ENCODE measurements at regions not wholly inside any gene's neighbourhood (a gene's known extent, or its start where the extent isn't known, plus 50 kb on each side); places are given as distances from the start of the nearest gene placed in this dataset.

- no peak for TF ChIP-seq CTCF (conservative IDR thresholded peaks at IDR 0.05; ENCODE audit: low read length)
- no peak for TF ChIP-seq EZH2phosphoT487 (IDR thresholded peaks at IDR 0.05; ENCODE audit: borderline replicate concordance)
- Histone ChIP-seq H3K79me2 (ENCODE audit: insufficient read depth, low read length) (no peaks in the 10 kb centered on the region), H3K9me2 (replicated peaks; ENCODE audit: low read depth, low read length) (no peaks in the 10 kb centered on the region)
Measured at GRCh38 chr4:59834943-59835342, 1365.2 kb upstream of the ADGRL3 start.

GRCh38 chr4:59837751-59838150 is 1362.4 kb upstream of the ADGRL3 start:
- no peaks in the 10 kb centered on the region for H3K4me1 ChIP-seq (ENCODE audit: insufficient read depth, low read length, poor library complexity, severe bottlenecking)
- H2AFZ ChIP-seq (ENCODE audit: low read length) = no peak overlapping the region
- TF ChIP-seq EZH2phosphoT487 (IDR thresholded peaks at IDR 0.05; ENCODE audit: borderline replicate concordance) (no peak), CTCF (conservative IDR thresholded peaks at IDR 0.05; ENCODE audit: low read length) (no peak)
- no peak overlapping the region for H3K4me2 ChIP-seq (ENCODE audit: low read depth, low read length, poor library complexity, severe bottlenecking)
- no peaks in the 10 kb centered on the region for H3K79me2 ChIP-seq (ENCODE audit: insufficient read depth, low read length)
- H3F3A ChIP-seq (ENCODE audit: low read depth) = no peaks in the 10 kb centered on the region
- no peaks in the 10 kb centered on the region for H4K20me1 ChIP-seq (ENCODE audit: insufficient read depth, low read length, poor library complexity, severe bottlenecking)
- H3K9me3 ChIP-seq (ENCODE audit: insufficient read depth, low read depth, low read length) = no peaks in the 10 kb centered on the region
- H3K4me3 ChIP-seq (ENCODE audit: low read length, poor library complexity, severe bottlenecking) = no peak overlapping the region
- no peaks in the 10 kb centered on the region for H3K27me3 ChIP-seq (ENCODE audit: insufficient read depth, low read length, poor library complexity, severe bottlenecking)
- no peaks in the 10 kb centered on the region for H3K36me3 ChIP-seq (ENCODE audit: insufficient read depth, low read length)
- no peak overlapping the region for H3K9ac ChIP-seq (ENCODE audit: low read depth, low read length, poor library complexity, severe bottlenecking)
- no peaks in the 10 kb centered on the region for H3K9me2 ChIP-seq (replicated peaks; ENCODE audit: low read depth, low read length)

More at GRCh38 chr4:59834943-59835342, 1365.2 kb upstream of the ADGRL3 start:
- H3K4me2 ChIP-seq (ENCODE audit: low read depth, low read length, poor library complexity, severe bottlenecking) = no peak overlapping the region
- no peaks in the 10 kb centered on the region for H3K4me1 ChIP-seq (ENCODE audit: insufficient read depth, low read length, poor library complexity, severe bottlenecking)
- no peaks in the 10 kb centered on the region for H4K20me1 ChIP-seq (ENCODE audit: insufficient read depth, low read length, poor library complexity, severe bottlenecking)
- no peaks in the 10 kb centered on the region for H3K27me3 ChIP-seq (ENCODE audit: insufficient read depth, low read length, poor library complexity, severe bottlenecking)
- H3K9me3 ChIP-seq (ENCODE audit: insufficient read depth, low read depth, low read length) = no peaks in the 10 kb centered on the region
- H2AFZ ChIP-seq (ENCODE audit: low read length) = no peak overlapping the region
- H3F3A ChIP-seq (ENCODE audit: low read depth) = no peaks in the 10 kb centered on the region
- no peak overlapping the region for H3K9ac ChIP-seq (ENCODE audit: low read depth, low read length, poor library complexity, severe bottlenecking)
- H3K4me3 ChIP-seq (ENCODE audit: low read length, poor library complexity, severe bottlenecking) = no peak overlapping the region
- H3K36me3 ChIP-seq (ENCODE audit: insufficient read depth, low read length) = no peaks in the 10 kb centered on the region

GRCh38 chr4:59838236-59838635 is 1361.9 kb upstream of the ADGRL3 start:
- no peak overlapping the region for H3K4me2 ChIP-seq (ENCODE audit: low read depth, low read length, poor library complexity, severe bottlenecking)
- H3K79me2 ChIP-seq (ENCODE audit: insufficient read depth, low read length) = no peaks in the 10 kb centered on the region
- TF ChIP-seq EZH2phosphoT487 (IDR thresholded peaks at IDR 0.05; ENCODE audit: borderline replicate concordance) (no peak), CTCF (conservative IDR thresholded peaks at IDR 0.05; ENCODE audit: low read length) (no peak)
- H3K27me3 ChIP-seq (ENCODE audit: insufficient read depth, low read length, poor library complexity, severe bottlenecking) = no peaks in the 10 kb centered on the region
- H4K20me1 ChIP-seq (ENCODE audit: insufficient read depth, low read length, poor library complexity, severe bottlenecking) = no peaks in the 10 kb centered on the region
- H3K4me1 ChIP-seq (ENCODE audit: insufficient read depth, low read length, poor library complexity, severe bottlenecking) = no peaks in the 10 kb centered on the region
- H3K9ac ChIP-seq (ENCODE audit: low read depth, low read length, poor library complexity, severe bottlenecking) = no peak overlapping the region
- no peaks in the 10 kb centered on the region for H3K9me2 ChIP-seq (replicated peaks; ENCODE audit: low read depth, low read length)
- H2AFZ ChIP-seq (ENCODE audit: low read length) = no peak overlapping the region
- H3K4me3 ChIP-seq (ENCODE audit: low read length, poor library complexity, severe bottlenecking) = no peak overlapping the region
- H3K9me3 ChIP-seq (ENCODE audit: insufficient read depth, low read depth, low read length) = no peaks in the 10 kb centered on the region
- H3K36me3 ChIP-seq (ENCODE audit: insufficient read depth, low read length) = no peaks in the 10 kb centered on the region
- no peaks in the 10 kb centered on the region for H3F3A ChIP-seq (ENCODE audit: low read depth)
